B cell (primary cell): ENCODE measurements at regions not wholly inside any gene's neighbourhood (a gene's known extent, or its start where the extent isn't known, plus 50 kb on each side); places are given as distances from the start of the nearest gene placed in this dataset.

ENCODE experiments used
- ATAC-seq: fragments of 200-7000 bp; cut with Tn5 transposase; one replicate; pipeline ENCODE4 v1.10.0; 2021; ENCODE audit warnings: low read depth, mild to moderate bottlenecking, moderate number of reproducible peaks, moderate library complexity
- CTCF ChIA-PET: fragments of 350-600 bp; sonication (Branson Sonifier 250); formaldehyde crosslinking; loops from one replicate; lab custom pipeline; 2021; ENCODE audit warnings: antibody characterized with exemption, inconsistent platforms; lab: Charles Lee
- POLR2A ChIA-PET: fragments of 350-600 bp; sonication (Branson Sonifier 250); formaldehyde crosslinking; loops from one replicate; lab custom pipeline; 2021; ENCODE audit warnings: antibody characterized with exemption; lab: Charles Lee
- DNase-seq: peaks from one replicate; pipeline ENCODE4 v3.0.0; 2013
- H2AFZ ChIP-seq: 2 replicates; pipeline ENCODE4 v1.6.1; 2012; ENCODE audit warnings: mild to moderate bottlenecking, low read depth, low read length; ENCODE audit not compliant: insufficient read depth, poor library complexity, severe bottlenecking
- H3K27ac ChIP-seq, 2 donors: 1 replicate in 1 of 2; 2 replicates in 1 of 2; pipeline ENCODE4 v1.5.1; 2012 to 2013; ENCODE audit warnings: low read length in 2 of 2, mild to moderate bottlenecking in 2 of 2, moderate library complexity in 1 of 2
- H3K27me3 ChIP-seq, 4 experiments: fragments of 200-600 bp in 1 of 4; sonication (generic) in 1 of 4; replicated peaks in 1 of 4; 1 replicate in 2 of 4; 2 replicates in 2 of 4; pipeline versions ENCODE4 v1.6.1 to v1.7.0; 2013 to 2016; ENCODE audit warnings: low read length in 3 of 4, mild to moderate bottlenecking in 2 of 4, mixed read lengths in 1 of 4, moderate library complexity in 1 of 4; ENCODE audit not compliant: insufficient read depth in 4 of 4, control insufficient read depth in 3 of 4; ENCODE audit errors: control extremely low read depth in 1 of 4
- H3K36me3 ChIP-seq, 2 experiments: replicated peaks in 1 of 2; 1 replicate in 1 of 2; 2 replicates in 1 of 2; pipeline versions ENCODE4 v1.6.1 to v1.7.1; 2013; ENCODE audit warnings: low read length in 1 of 2; ENCODE audit not compliant: insufficient read depth in 2 of 2, control insufficient read depth in 1 of 2; ENCODE audit errors: control extremely low read depth in 1 of 2, extremely low read depth in 1 of 2
- H3K4me1 ChIP-seq, 2 donors: fragments of 200-600 bp in 1 of 2; sonication (generic) in 1 of 2; 1 replicate in 1 of 2; 2 replicates in 1 of 2; pipeline versions ENCODE4 v1.5.1 to v1.6.1; 2013 to 2017; ENCODE audit warnings: low read length in 2 of 2; ENCODE audit not compliant: control insufficient read depth in 2 of 2, insufficient read depth in 2 of 2
- H3K4me2 ChIP-seq: replicated peaks from 2 replicates; pipeline ENCODE3; 2012; ENCODE audit warnings: mild to moderate bottlenecking, low read depth, low read length; ENCODE audit not compliant: poor library complexity, severe bottlenecking
- H3K4me3 ChIP-seq, 5 experiments: fragments of 200-600 bp in 1 of 5; sonication (generic) in 1 of 5; 1 replicate in 3 of 5; 2 replicates in 2 of 5; pipeline versions ENCODE4 v1.5.1 to v1.7.0; 2011 to 2016; ENCODE audit warnings: low read length in 4 of 5, mild to moderate bottlenecking in 4 of 5, low read depth in 2 of 5, control low read depth in 1 of 5, moderate library complexity in 1 of 5; ENCODE audit not compliant: insufficient read depth in 1 of 5; ENCODE audit errors: control extremely low read depth in 1 of 5, extremely low read depth in 1 of 5
- H3K79me2 ChIP-seq: fragments of 200-600 bp; sonication (generic); one replicate; pipeline ENCODE4 v1.6.0; 2016; ENCODE audit warnings: low read length; ENCODE audit not compliant: control insufficient read depth, insufficient read depth
- H3K9ac ChIP-seq: fragments of 200-600 bp; sonication (generic); 2 replicates; pipeline ENCODE4 v1.6.1; 2017; ENCODE audit warnings: mild to moderate bottlenecking, low read length, moderate library complexity
- H3K9me3 ChIP-seq, 3 donors: one replicate each; pipeline versions ENCODE4 v1.6.1 to v1.7.1; 2013; ENCODE audit warnings: low read length in 2 of 3; ENCODE audit not compliant: control insufficient read depth in 2 of 3, insufficient read depth in 1 of 3; ENCODE audit errors: control extremely low read depth in 1 of 3
- H4K20me1 ChIP-seq: 2 replicates; pipeline ENCODE4 v1.6.0; 2012; ENCODE audit warnings: mild to moderate bottlenecking, low read length; ENCODE audit not compliant: insufficient read depth, control insufficient read depth, poor library complexity, severe bottlenecking
- H3K27ac Mint-ChIP-seq: one replicate; pipeline ENCODE4 v1.8.0; 2021; ENCODE audit warnings: mixed read lengths
- H3K27me3 Mint-ChIP-seq: one replicate; pipeline ENCODE4 v1.8.0; 2021; ENCODE audit warnings: mixed read lengths
- H3K4me1 Mint-ChIP-seq: one replicate; pipeline ENCODE4 v1.8.0; 2021; ENCODE audit warnings: mixed read lengths
- H3K4me3 Mint-ChIP-seq: one replicate; pipeline ENCODE4 v1.8.0; 2021; ENCODE audit warnings: mixed read lengths
- H3K9me3 Mint-ChIP-seq: one replicate; pipeline ENCODE4 v1.8.0; 2022; ENCODE audit warnings: mixed read lengths; ENCODE audit not compliant: insufficient read depth
- EZH2 ChIP-seq: IDR thresholded peaks from 2 replicates; pipeline ENCODE4 v1.6.1; 2012; ENCODE audit warnings: borderline replicate concordance, low read depth, mild to moderate bottlenecking, moderate library complexity, low read length; ENCODE audit not compliant: insufficient read depth, poor library complexity, severe bottlenecking
- WGBS: methylation state at CpG from one replicate; pipeline ENCODE4 v1.1.5; 2013; ENCODE audit warnings: missing lambda C conversion rate; ENCODE audit not compliant: insufficient coverage; 5-methylcytosine and 5-hydroxymethylcytosine counted together
- intact Hi-C: fragments of 100-400 bp; cut with micrococcal nuclease; formaldehyde crosslinking; loops from one replicate; pipeline ENCODE4 v1.10.0; 2022
- TF ChIP-seq, protein P1 (sequence below): fragments of 200-600 bp; IDR thresholded peaks from one replicate; pipeline ENCODE4 v1.8.0; 2022; ENCODE audit warnings: antibody characterized with exemption, mild to moderate bottlenecking

DNA sequence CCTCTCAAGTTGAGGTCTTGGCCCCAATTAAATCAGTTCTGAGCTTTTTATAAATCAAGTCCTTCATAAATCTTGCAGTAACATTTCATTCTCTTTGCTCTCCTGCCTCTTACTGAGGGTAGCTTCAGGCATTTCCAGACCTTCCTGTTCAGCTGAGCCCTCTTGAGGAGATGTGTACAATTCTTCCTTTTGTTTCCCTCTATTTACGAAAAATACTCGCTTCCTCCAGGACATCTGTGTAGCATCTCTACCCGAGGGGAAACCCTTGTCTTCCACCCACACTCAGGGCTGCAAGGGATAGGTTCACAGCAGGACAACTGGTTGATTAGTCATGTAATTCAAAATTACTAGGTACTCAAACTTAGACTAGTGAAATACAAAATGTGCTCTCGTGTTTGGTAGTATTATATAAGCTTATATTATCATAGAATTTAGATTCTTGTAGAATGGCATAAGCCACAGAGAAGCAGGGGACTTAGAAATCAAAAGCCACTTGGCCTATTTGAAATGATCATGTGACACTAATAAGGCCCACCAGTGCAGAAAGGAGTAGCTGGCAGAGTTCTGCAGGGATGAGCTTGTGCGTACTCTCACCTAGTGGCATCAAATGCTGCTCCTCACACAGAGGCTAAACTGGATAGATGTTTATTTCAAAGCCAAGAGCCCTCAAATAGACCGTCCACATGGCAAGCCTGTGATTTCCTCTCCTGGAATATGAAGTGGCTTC is 126.7 kb downstream of the GDAP2 start:
- no peaks in the 10 kb centered on the region for H3K4me1 Mint-ChIP-seq
- peaks cover 0 to 3% (median 0%) of the 10 kb centered on the region in 4 experiments for H3K27me3 ChIP-seq
- no peak for ATAC-seq
- H3K4me1 ChIP-seq: no peaks in the 10 kb centered on the region
- peaks cover 49% of the 10 kb centered on the region for H3K27me3 Mint-ChIP-seq
- no peak overlapping the region for H3K4me3 Mint-ChIP-seq
- H3K9ac ChIP-seq: no peak overlapping the region
- H3K27ac ChIP-seq: no peak overlapping the region
- WGBS: 100% methylated on average over 1 of the region's 6 CpGs
- POLR2A ChIA-PET: no interaction called here
- intact Hi-C loops: no loop called here
- H3K4me2 ChIP-seq: no peak overlapping the region
- CTCF ChIA-PET: no interaction called here
- no peak overlapping the region for H2AFZ ChIP-seq
- H3K79me2 ChIP-seq: no peaks in the 10 kb centered on the region
- no peaks in the 10 kb centered on the region for H4K20me1 ChIP-seq
- no peak for DNase-seq
- H3K9me3 Mint-ChIP-seq: no peaks in the 10 kb centered on the region
- H3K36me3 ChIP-seq: no peaks in the 10 kb centered on the region
- no peak for TF ChIP-seq EZH2
- TF ChIP-seq, protein P1, sequence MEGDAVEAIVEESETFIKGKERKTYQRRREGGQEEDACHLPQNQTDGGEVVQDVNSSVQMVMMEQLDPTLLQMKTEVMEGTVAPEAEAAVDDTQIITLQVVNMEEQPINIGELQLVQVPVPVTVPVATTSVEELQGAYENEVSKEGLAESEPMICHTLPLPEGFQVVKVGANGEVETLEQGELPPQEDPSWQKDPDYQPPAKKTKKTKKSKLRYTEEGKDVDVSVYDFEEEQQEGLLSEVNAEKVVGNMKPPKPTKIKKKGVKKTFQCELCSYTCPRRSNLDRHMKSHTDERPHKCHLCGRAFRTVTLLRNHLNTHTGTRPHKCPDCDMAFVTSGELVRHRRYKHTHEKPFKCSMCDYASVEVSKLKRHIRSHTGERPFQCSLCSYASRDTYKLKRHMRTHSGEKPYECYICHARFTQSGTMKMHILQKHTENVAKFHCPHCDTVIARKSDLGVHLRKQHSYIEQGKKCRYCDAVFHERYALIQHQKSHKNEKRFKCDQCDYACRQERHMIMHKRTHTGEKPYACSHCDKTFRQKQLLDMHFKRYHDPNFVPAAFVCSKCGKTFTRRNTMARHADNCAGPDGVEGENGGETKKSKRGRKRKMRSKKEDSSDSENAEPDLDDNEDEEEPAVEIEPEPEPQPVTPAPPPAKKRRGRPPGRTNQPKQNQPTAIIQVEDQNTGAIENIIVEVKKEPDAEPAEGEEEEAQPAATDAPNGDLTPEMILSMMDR: no peak
- H3K9me3 ChIP-seq: no peaks in the 10 kb centered on the region
- H3K27ac Mint-ChIP-seq: no peak overlapping the region
- no peak overlapping the region for H3K4me3 ChIP-seq

DNA sequence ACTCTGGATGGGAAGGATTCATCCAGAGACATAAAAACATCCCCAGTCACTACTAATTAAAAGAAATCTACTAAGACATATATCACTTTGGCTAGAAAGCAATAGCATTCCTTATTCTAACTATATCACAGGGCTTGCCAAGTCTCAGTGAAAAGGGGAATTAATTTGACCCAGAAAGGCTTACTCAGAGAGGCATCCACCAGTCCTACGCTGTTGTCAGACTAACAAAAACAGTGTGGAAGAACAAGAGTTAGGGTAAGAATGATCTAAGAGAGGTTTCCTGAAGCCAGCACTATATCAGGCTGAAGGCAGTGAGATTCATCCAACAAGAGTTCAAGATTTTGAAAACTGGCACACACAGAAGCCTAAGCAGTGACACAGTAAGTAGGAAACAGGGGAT is 126.1 kb downstream of the GDAP2 start:
- no peak for TF ChIP-seq EZH2
- TF ChIP-seq, protein P1: no peak
- CTCF ChIA-PET: no interaction called here
- 100% methylated on average over 1 of the region's 1 CpG for WGBS
- H3K27ac Mint-ChIP-seq: no peak overlapping the region
- Histone ChIP-seq H2AFZ (no peak overlapping the region), H3K36me3 (no peaks in the 10 kb centered on the region), H3K27ac (no peak overlapping the region), H3K9me3 (no peaks in the 10 kb centered on the region), H3K4me3 (no peak overlapping the region), H3K27me3 (peaks cover 0 to 3% (median 0%) of the 10 kb centered on the region in 4 experiments), H3K4me2 (no peak overlapping the region), H3K9ac (no peak overlapping the region), H3K4me1 (no peaks in the 10 kb centered on the region), H4K20me1 (no peaks in the 10 kb centered on the region), H3K79me2 (no peaks in the 10 kb centered on the region)
- H3K4me1 Mint-ChIP-seq: no peaks in the 10 kb centered on the region
- H3K9me3 Mint-ChIP-seq: no peaks in the 10 kb centered on the region
- no peak overlapping the region for H3K4me3 Mint-ChIP-seq
- DNase-seq: no peak
- no peak for ATAC-seq
- peaks cover 49% of the 10 kb centered on the region for H3K27me3 Mint-ChIP-seq
- POLR2A ChIA-PET: no interaction called here
- intact Hi-C loops: no loop called here
